ENCODE measurements at regions not wholly inside any gene's neighbourhood (a gene's known extent, or its start where the extent isn't known, plus 50 kb on each side); places are given as distances from the start of the nearest gene placed in this dataset.
A peak's percentile ranks its signal among the peaks of the same experiment; 100 is the strongest.
"Not testable (repeated sequence)": the region's sequence is repeated elsewhere in the genome, so short reads cannot be mapped to it uniquely, and the experiment has no call there.

- H3K4me1 ChIP-seq (ENCODE audit: insufficient read depth, low read length, poor library complexity, severe bottlenecking) = no peaks in the 10 kb centered on the region
- intact Hi-C loops (cut with micrococcal nuclease; ENCODE audit: unreplicated experiment) = no loop called here
- H4K20me1 ChIP-seq (ENCODE audit: insufficient read depth, low read length) = no peaks in the 10 kb centered on the region
- ChIA-PET CTCF (ENCODE audit: unreplicated experiment) (no interaction called here), POLR2A (interaction anchor here (0.6 kb wide), 1 partner anchor 8 kb away, joined by 5 read pairs; no protein-coding TSS in a partner anchor)
- H3K9me3 ChIP-seq (ENCODE audit: low read length) = peaks cover 11% of the 10 kb centered on the region; the same call in 1 of the 2 replicates
- H3K27ac ChIP-seq (ENCODE audit: low read depth, low read length, poor library complexity, severe bottlenecking) = no peak overlapping the region
- H3K9me2 ChIP-seq (ENCODE audit: insufficient read depth, low read length) = no peaks in the 10 kb centered on the region
- no peaks in the 10 kb centered on the region for H3K36me3 ChIP-seq (ENCODE audit: insufficient read depth, low read length)
- H2AFZ ChIP-seq (ENCODE audit: low read length) = no peak overlapping the region
- no peaks in the 10 kb centered on the region for H3K79me2 ChIP-seq (ENCODE audit: insufficient read depth, low read depth, low read length)
- H3K4me2 ChIP-seq (ENCODE audit: low read length) = no peak overlapping the region
- TF ChIP-seq, protein P1, sequence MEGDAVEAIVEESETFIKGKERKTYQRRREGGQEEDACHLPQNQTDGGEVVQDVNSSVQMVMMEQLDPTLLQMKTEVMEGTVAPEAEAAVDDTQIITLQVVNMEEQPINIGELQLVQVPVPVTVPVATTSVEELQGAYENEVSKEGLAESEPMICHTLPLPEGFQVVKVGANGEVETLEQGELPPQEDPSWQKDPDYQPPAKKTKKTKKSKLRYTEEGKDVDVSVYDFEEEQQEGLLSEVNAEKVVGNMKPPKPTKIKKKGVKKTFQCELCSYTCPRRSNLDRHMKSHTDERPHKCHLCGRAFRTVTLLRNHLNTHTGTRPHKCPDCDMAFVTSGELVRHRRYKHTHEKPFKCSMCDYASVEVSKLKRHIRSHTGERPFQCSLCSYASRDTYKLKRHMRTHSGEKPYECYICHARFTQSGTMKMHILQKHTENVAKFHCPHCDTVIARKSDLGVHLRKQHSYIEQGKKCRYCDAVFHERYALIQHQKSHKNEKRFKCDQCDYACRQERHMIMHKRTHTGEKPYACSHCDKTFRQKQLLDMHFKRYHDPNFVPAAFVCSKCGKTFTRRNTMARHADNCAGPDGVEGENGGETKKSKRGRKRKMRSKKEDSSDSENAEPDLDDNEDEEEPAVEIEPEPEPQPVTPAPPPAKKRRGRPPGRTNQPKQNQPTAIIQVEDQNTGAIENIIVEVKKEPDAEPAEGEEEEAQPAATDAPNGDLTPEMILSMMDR (conservative IDR thresholded peaks at IDR 0.05; ENCODE audit: low read length) = no peak
- no peak for TF ChIP-seq EZH2phosphoT487 (IDR thresholded peaks at IDR 0.05; ENCODE audit: borderline replicate concordance, low read depth, low read length)
- BruUV-seq (replicated peaks) = no TSS peak
- no peak for DNase-seq (ENCODE audit: low spot score)
- no peak overlapping the region for H3K4me3 ChIP-seq (ENCODE audit: low read depth, low read length, poor library complexity, severe bottlenecking)
Observed at GRCh38 chr10:32217216-32217615, 129.7 kb downstream of the EPC1 start.

DNA sequence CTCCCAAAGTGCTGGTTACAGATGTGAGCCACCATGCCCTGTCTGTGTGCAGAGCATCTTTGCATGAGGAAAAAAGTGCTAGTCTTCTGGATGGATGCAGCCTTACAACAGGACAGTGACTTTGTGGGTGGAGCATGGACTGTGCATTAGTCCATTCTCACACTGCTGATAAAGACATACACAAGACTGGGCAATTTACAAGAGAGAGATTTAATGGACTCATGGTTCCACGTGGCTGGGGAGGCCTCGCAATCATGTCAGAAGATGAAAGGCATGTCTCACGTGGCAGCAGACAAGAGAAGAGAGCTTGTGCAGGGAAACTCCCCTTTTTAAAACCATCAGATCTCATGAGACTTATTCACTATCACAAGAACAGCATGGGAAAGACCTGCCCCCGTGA lies 133.1 kb downstream of the EPC1 start:
- H3K9me2 ChIP-seq (ENCODE audit: insufficient read depth, low read length); H3K79me2 ChIP-seq (ENCODE audit: insufficient read depth, low read depth, low read length); DNase-seq (ENCODE audit: low spot score); H3K9me3 ChIP-seq (ENCODE audit: low read length); H3K4me3 ChIP-seq (ENCODE audit: low read depth, low read length, poor library complexity, severe bottlenecking); H3K36me3 ChIP-seq (ENCODE audit: insufficient read depth, low read length); BruUV-seq (replicated peaks); intact Hi-C loops (cut with micrococcal nuclease; ENCODE audit: unreplicated experiment); H3K27ac ChIP-seq (ENCODE audit: low read depth, low read length, poor library complexity, severe bottlenecking); H2AFZ ChIP-seq (ENCODE audit: low read length); H3K4me1 ChIP-seq (ENCODE audit: insufficient read depth, low read length, poor library complexity, severe bottlenecking); CTCF ChIA-PET (ENCODE audit: unreplicated experiment); H3K4me2 ChIP-seq (ENCODE audit: low read length); H4K20me1 ChIP-seq (ENCODE audit: insufficient read depth, low read length): not testable (repeated sequence)
- POLR2A ChIA-PET = interaction anchor here (0.6 to 0.7 kb wide), 2 partner anchors 47 to 178 kb away, joined by 3 read pairs; no protein-coding TSS in a partner anchor

GRCh38 chr10:32211046-32211363 lies 136.0 kb downstream of the EPC1 start:
- no peaks in the 10 kb centered on the region for H3K9me2 ChIP-seq (ENCODE audit: insufficient read depth, low read length)
- H3K4me1 ChIP-seq (ENCODE audit: insufficient read depth, low read length, poor library complexity, severe bottlenecking) = no peaks in the 10 kb centered on the region
- H3K4me3 ChIP-seq (ENCODE audit: low read depth, low read length, poor library complexity, severe bottlenecking) = no peak overlapping the region
- no peak overlapping the region for H3K27ac ChIP-seq (ENCODE audit: low read depth, low read length, poor library complexity, severe bottlenecking)
- ChIA-PET CTCF (ENCODE audit: unreplicated experiment) (no interaction called here), POLR2A (no interaction called here)
- no peaks in the 10 kb centered on the region for H4K20me1 ChIP-seq (ENCODE audit: insufficient read depth, low read length)
- H3K9me3 ChIP-seq (ENCODE audit: low read length) = no peaks in the 10 kb centered on the region
- no peaks in the 10 kb centered on the region for H3K79me2 ChIP-seq (ENCODE audit: insufficient read depth, low read depth, low read length)
- BruUV-seq (replicated peaks) = no TSS peak
- TF ChIP-seq, protein P1 (conservative IDR thresholded peaks at IDR 0.05; ENCODE audit: low read length) = 0 out of 2 replicates have a peak, but pooled peaks have one; percentile 0
- TF ChIP-seq EZH2phosphoT487 (IDR thresholded peaks at IDR 0.05; ENCODE audit: borderline replicate concordance, low read depth, low read length) = no peak
- no peak for DNase-seq (ENCODE audit: low spot score)
- intact Hi-C loops (cut with micrococcal nuclease; ENCODE audit: unreplicated experiment) = no loop called here
- H3K4me2 ChIP-seq (ENCODE audit: low read length) = no peak overlapping the region
- H3K36me3 ChIP-seq (ENCODE audit: insufficient read depth, low read length) = no peaks in the 10 kb centered on the region
- H2AFZ ChIP-seq (ENCODE audit: low read length) = no peak overlapping the region

Measured in OCI-LY7 (cell line).